Thyroid gland (tissue), 4 donors: ENCODE measurements at regions not wholly inside any gene's neighbourhood (a gene's known extent, or its start where the extent isn't known, plus 50 kb on each side); places are given as distances from the start of the nearest gene placed in this dataset.

Source experiments
- DNase-seq, 2 donors: peaks; one replicate each; pipeline ENCODE4 v3.0.0-alpha.2; 2019
- H3K27ac ChIP-seq, 3 donors: fragments of 200-600 bp; sonication (generic); 1 replicate in 2 of 3; 2 replicates in 1 of 3; pipeline ENCODE4 v1.5.1; 2016 to 2019; ENCODE audit warnings: mild to moderate bottlenecking in 1 of 3, moderate library complexity in 1 of 3
- H3K27me3 ChIP-seq: fragments of 200-600 bp; sonication (generic); one replicate; pipeline ENCODE4 v1.5.1; 2019
- H3K36me3 ChIP-seq, 2 donors: fragments of 200-600 bp; sonication (generic); one replicate each; pipeline ENCODE4 v1.5.1; 2016 to 2019
- H3K4me1 ChIP-seq, 2 donors: fragments of 200-600 bp; sonication (generic); one replicate each; pipeline ENCODE4 v1.5.1; 2017 to 2019
- H3K4me3 ChIP-seq, 3 donors: fragments of 200-600 bp; sonication (generic); replicated peaks in 1 of 3; 1 replicate in 2 of 3; 2 replicates in 1 of 3; pipeline ENCODE4 v1.5.1; 2016; ENCODE audit warnings: mild to moderate bottlenecking in 1 of 3
- H3K9me3 ChIP-seq: fragments of 200-600 bp; sonication (generic); one replicate; pipeline ENCODE4 v1.5.1; 2017
- CTCF ChIP-seq, 6 experiments: fragments of 200-600 bp in 3 of 6; fragments of 450-650 bp in 3 of 6; sonication (generic) in 3 of 6; IDR thresholded peaks; one replicate each; pipeline ENCODE4 v1.5.1; 2016 to 2019; ENCODE audit warnings: antibody characterized with exemption in 6 of 6, mild to moderate bottlenecking in 2 of 6, inconsistent platforms in 1 of 6, moderate library complexity in 1 of 6
- POLR2A ChIP-seq, 2 donors: fragments of 450-650 bp; IDR thresholded peaks; one replicate each; pipeline ENCODE4 v1.6.1; 2017; ENCODE audit warnings: antibody characterized with exemption in 2 of 2, mild to moderate bottlenecking in 2 of 2, moderate library complexity in 1 of 2
- WGBS, 2 donors: methylation state at CpG; one replicate each; pipeline ENCODE4 v1.1.5; 2017; 5-methylcytosine and 5-hydroxymethylcytosine counted together
- intact Hi-C: fragments of 100-400 bp; cut with DNase I; formaldehyde crosslinking; loops from one replicate; pipeline ENCODE4 v1.15.1; 2023

GRCh38 chr11:116312570-116313391, 460.0 kb downstream of the BUD13 start:
- Histone ChIP-seq H3K9me3 (no peaks in the 10 kb centered on the region), H3K4me3 (no peak overlapping the region), H3K27me3 (no peaks in the 10 kb centered on the region), H3K27ac (no peak overlapping the region), H3K4me1 (peaks cover 7 to 11% of the 10 kb centered on the region in 2 donors), H3K36me3 (no peaks in the 10 kb centered on the region)
- intact Hi-C loops = no loop called here
- 25 to 37% methylated on average over 15 of the region's 15 CpGs for WGBS, 2 donors
- TF ChIP-seq CTCF (IDR thresholded peaks at IDR 0.05) = no peak
- no peak for TF ChIP-seq POLR2A (IDR thresholded peaks at IDR 0.05)
- peak; percentile 88 to 90 for DNase-seq

- H3K9me3 ChIP-seq = no peaks in the 10 kb centered on the region
- 72 to 92% methylated on average over 3 of the region's 3 CpGs for WGBS, 2 donors
- intact Hi-C loops = no loop called here
- DNase-seq = no peak
- no peak overlapping the region for H3K4me3 ChIP-seq
- no peaks in the 10 kb centered on the region for H3K36me3 ChIP-seq
- H3K27ac ChIP-seq = no peak overlapping the region
- TF ChIP-seq POLR2A (IDR thresholded peaks at IDR 0.05) (no peak), CTCF (IDR thresholded peaks at IDR 0.05) (no peak)
- peaks cover 7 to 11% of the 10 kb centered on the region in 2 donors for H3K4me1 ChIP-seq
- no peaks in the 10 kb centered on the region for H3K27me3 ChIP-seq
Measured at GRCh38 chr11:116311206-116311605, 461.6 kb downstream of the BUD13 start.

- intact Hi-C loops = no loop called here
- 76 to 88% methylated on average over 6 of the region's 6 CpGs for WGBS, 2 donors
- TF ChIP-seq CTCF (IDR thresholded peaks at IDR 0.05) (no peak), POLR2A (IDR thresholded peaks at IDR 0.05) (no peak)
- H3K27me3 ChIP-seq = no peaks in the 10 kb centered on the region
- H3K27ac ChIP-seq = no peak overlapping the region
- H3K4me1 ChIP-seq = peaks cover 7 to 11% of the 10 kb centered on the region in 2 donors
- H3K36me3 ChIP-seq = no peaks in the 10 kb centered on the region
- DNase-seq = no peak
- no peaks in the 10 kb centered on the region for H3K9me3 ChIP-seq
- no peak overlapping the region for H3K4me3 ChIP-seq
Measured at GRCh38 chr11:116310698-116311097, 462.1 kb downstream of the BUD13 start.

GRCh38 chr11:116310226-116310625, 462.6 kb downstream of the BUD13 start:
- no peaks in the 10 kb centered on the region for H3K36me3 ChIP-seq
- intact Hi-C loops = no loop called here

More at GRCh38 chr11:116310226-116310625, 462.6 kb downstream of the BUD13 start:
- no peaks in the 10 kb centered on the region for H3K27me3 ChIP-seq
- H3K4me1 ChIP-seq = peaks cover 7 to 11% of the 10 kb centered on the region in 2 donors
- 70 to 78% methylated on average over 8 of the region's 8 CpGs for WGBS, 2 donors
- H3K4me3 ChIP-seq = no peak overlapping the region
- no peaks in the 10 kb centered on the region for H3K9me3 ChIP-seq
- DNase-seq = no peak
- TF ChIP-seq CTCF (IDR thresholded peaks at IDR 0.05) = no peak
- TF ChIP-seq POLR2A (IDR thresholded peaks at IDR 0.05) = no peak
- no peak overlapping the region for H3K27ac ChIP-seq
